ENCODE measurements at regions not wholly inside any gene's neighbourhood (a gene's known extent, or its start where the extent isn't known, plus 50 kb on each side); places are given as distances from the start of the nearest gene placed in this dataset.

DNA sequence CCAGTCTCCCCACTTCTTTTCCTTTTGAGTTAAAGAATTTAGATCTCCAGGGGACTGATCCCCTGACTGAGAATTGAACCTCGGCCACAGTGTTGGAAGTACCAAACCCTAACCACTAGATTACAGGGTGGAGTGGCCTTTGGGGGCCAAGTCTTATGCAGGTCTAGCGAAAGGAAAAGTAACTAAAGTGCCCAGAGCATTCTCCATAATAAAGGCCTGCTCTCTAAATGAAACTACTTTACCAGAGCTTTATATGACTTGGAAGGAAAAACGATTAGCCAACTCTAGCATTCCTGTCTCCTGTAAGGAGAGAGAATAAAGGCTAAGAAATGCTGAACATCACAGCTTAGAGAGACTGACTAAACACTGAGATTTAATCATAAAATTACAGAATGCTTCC, 788.0 kb downstream of the C4orf33 start:
- DNase-seq (ENCODE audit: low read depth, low spot score), result no peak

GRCh38 chr4:129897111-129897510, 801.2 kb downstream of the C4orf33 start:
- no peak for DNase-seq (ENCODE audit: low read depth, low spot score)

DNA sequence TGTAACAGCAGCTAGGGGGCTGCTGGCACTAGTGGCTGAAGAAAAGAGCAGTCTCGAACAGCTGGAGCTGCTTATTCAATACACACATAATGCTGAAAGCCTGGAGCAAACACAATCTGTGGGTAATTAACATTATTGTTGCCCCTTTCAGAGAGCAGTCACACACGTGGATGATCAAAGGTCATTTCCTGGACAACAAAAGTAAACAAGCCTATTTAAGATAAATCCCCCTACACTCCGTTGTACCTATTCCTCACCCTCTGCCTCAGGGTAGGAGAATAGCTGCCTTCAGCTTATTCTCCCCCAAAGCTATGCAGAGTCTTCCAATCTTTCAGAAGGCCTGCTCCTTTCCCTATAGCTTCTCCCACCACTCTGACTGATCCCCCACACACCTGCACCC, 803.9 kb downstream of the C4orf33 start:
- peak; percentile 4 for DNase-seq (ENCODE audit: low read depth, low spot score)

- no peak for DNase-seq (ENCODE audit: low read depth, low spot score)
Observed at GRCh38 chr4:129900430-129900953, 804.5 kb downstream of the C4orf33 start.

- DNase-seq (ENCODE audit: low read depth, low spot score), result no peak
Observed at GRCh38 chr4:129901205-129901604, 805.3 kb downstream of the C4orf33 start.

DNA sequence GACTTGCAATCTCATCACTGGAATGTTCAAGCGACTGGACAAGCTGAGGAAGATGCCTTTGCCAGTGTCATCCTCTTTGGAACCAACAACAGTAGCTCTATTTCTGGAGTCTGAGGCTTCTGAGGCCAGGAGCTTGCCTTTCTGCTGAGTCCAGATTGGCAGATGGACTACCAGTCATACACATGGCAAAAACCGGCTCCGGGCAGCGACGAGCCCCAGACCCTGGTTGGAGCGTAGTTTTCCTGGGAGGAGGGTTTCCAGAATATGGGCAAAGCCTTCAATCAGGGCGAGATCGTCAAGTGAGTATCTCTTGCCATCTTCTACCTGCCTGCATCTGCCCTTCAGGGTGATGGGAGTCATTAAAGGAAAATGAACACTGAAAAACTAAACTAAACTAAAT, 807.9 kb downstream of the C4orf33 start:
- DNase-seq (ENCODE audit: low read depth, low spot score), result no peak

DNA sequence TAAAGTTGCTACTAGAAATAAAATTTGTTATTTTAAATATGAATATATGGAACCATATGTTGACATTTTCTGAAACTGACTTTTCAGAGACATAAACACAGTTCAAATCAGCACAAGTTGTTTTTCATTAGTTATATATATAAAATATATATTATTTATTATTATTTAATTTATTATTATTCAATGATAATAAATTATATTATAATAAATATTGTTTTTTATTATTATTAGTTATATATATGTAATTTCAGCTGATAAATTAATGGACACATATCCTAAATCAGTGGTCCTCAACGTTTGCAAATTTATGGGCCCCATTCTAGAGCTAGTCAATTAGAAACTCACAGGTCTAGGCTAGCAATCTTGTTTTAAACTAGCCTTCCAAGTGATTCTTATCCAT, 809.3 kb downstream of the C4orf33 start:
- DNase-seq (ENCODE audit: low read depth, low spot score), result no peak

GRCh38 chr4:129908117-129908516, 812.2 kb downstream of the C4orf33 start:
- no peak for DNase-seq (ENCODE audit: low read depth, low spot score)

- DNase-seq (ENCODE audit: low read depth, low spot score), result no peak
Observed at GRCh38 chr4:129916991-129917390, 821.0 kb downstream of the C4orf33 start.

- DNase-seq (ENCODE audit: low read depth, low spot score), result no peak
Observed at GRCh38 chr4:129917651-129918050, 821.7 kb downstream of the C4orf33 start.

GRCh38 chr4:129926936-129927335, 831.0 kb downstream of the C4orf33 start:
- DNase-seq (ENCODE audit: low read depth, low spot score), result no peak

DNA sequence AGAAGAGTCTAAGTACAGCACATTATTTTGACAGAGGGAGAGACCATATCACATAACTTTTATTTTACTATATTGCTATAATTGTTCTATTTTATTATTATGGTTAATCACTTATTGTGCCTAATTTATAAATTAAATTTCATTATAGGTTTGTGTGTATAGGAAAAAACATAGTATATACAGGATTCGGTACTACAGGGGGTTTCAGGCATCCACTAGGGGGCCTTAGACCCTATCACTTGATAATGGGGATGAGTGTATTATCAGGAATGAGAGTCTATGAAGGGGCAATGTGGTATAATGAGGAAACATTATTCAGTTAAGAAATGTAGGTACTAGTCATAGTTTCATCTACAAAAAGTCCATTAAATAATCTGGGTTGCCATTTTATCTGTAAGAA, 833.1 kb downstream of the C4orf33 start:
- no peak for DNase-seq (ENCODE audit: low read depth, low spot score)

DNA sequence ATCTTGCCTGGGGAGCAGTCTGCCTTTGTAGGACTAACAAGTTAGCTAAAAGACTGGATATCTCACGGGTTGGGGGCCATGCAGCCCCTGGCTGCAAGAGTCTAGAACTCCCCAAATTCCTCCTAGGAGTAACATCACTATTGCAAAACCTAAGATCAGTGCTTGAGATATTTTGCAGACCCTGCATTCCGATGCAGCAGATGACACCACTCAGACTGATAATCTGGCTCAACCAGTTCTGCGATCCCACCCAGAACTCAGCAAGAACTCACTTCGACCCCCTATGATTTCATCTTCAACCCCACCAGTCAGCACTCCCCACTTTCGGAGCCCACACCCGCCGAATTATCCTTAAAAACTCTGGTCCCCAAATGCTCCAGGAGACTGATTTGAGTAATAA, 834.0 kb downstream of the C4orf33 start:
- DNase-seq (ENCODE audit: low read depth, low spot score), result peak; percentile 69

- no peak for DNase-seq (ENCODE audit: low read depth, low spot score)
Observed at GRCh38 chr4:129950217-129950616, 854.3 kb downstream of the C4orf33 start.

DNA sequence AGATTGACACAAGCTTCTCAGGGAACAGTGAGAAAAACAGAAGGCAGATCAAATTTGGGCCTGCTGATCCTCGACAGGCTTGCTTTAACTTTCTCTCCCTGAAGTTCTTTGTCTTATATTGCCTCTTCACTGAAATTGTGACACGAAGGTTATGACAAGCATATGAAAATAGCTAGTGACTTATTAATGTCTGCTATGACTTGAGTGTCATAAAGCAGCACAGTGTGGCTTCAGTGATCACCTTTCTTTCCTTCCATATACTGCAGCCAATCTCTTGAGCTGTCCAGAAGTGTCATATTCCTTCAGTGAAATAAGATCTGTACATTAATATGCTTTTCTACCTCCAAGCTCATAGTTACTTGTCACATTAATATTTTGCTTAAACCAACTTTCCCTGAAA, 870.2 kb downstream of the C4orf33 start:
- DNase-seq (ENCODE audit: low read depth, low spot score), result no peak

- DNase-seq (ENCODE audit: low read depth, low spot score), result no peak
Observed at GRCh38 chr4:129968366-129968765, 872.4 kb downstream of the C4orf33 start.

GRCh38 chr4:129968778-129969177, 872.8 kb downstream of the C4orf33 start:
- no peak for DNase-seq (ENCODE audit: low read depth, low spot score)

- no peak for DNase-seq (ENCODE audit: low read depth, low spot score)
Observed at GRCh38 chr4:129970801-129971200, 874.8 kb downstream of the C4orf33 start.

DNA sequence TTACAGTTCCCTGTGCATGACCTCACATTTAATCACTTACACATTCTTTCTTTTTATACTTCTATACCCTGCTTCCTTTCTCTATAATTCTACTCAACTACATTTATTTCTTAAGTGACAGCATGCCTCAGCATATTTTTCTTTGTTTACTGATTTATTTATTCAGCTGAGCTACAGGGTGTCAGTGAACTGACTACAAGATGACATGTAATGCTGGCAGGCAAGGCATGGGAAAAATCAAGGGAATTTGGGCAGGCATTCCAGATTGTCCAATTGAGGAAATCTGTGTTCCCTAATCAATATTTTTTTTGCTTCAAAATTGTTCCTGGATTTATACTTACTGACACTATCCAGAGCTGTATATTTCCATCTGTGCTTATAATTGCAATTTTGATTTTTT, 875.5 kb downstream of the C4orf33 start:
- no peak for DNase-seq (ENCODE audit: low read depth, low spot score)

- DNase-seq (ENCODE audit: low read depth, low spot score), result no peak
Observed at GRCh38 chr4:129972257-129972656, 876.3 kb downstream of the C4orf33 start.

GRCh38 chr4:129974730-129975129, 878.8 kb downstream of the C4orf33 start:
- no peak for DNase-seq (ENCODE audit: low read depth, low spot score)

DNA sequence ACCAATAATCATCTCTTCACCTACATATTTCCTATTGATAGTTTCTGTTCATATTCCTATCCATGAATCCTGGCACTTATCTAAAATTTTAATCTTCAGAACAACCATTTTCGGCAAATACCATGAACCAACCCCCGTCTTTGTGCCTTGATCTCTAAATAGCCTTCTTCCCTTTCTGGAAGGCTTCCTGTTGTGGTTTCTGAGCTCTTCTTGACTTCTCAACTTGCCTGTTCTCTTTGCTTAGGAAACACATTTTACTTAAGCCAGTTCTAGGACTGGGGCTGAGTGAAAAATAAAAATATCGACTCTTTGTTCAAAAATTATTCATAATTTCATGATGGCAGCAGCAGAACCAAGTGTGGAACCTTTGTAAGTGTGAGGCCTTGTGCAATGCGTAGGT, 882.4 kb downstream of the C4orf33 start:
- DNase-seq (ENCODE audit: low read depth, low spot score), result no peak

- DNase-seq (ENCODE audit: low read depth, low spot score), result no peak
Observed at GRCh38 chr4:129988957-129989356, 893.0 kb downstream of the C4orf33 start.

- DNase-seq (ENCODE audit: low read depth, low spot score), result no peak
Observed at GRCh38 chr4:129994715-129995114, 898.8 kb downstream of the C4orf33 start.

All from ELF-1 (cell line).